Small intestine (tissue), 7 donors: ENCODE measurements at regions not wholly inside any gene's neighbourhood (a gene's known extent, or its start where the extent isn't known, plus 50 kb on each side); places are given as distances from the start of the nearest gene placed in this dataset.

Source experiments
- DNase-seq, 2 donors: peaks; one replicate each; pipeline versions ENCODE4 v3.0.0 to v3.0.0-alpha.2; 2013
- FAIRE-seq: peaks from 2 replicates; lab custom pipeline; 2012; peaks lifted over from hg19 to GRCh38; lab: Jason Lieb, UNC
- H3K27ac ChIP-seq, 3 donors: one replicate each; pipeline ENCODE4 v1.5.1; 2013; ENCODE audit warnings: low read length in 2 of 3, mild to moderate bottlenecking in 2 of 3, control low read depth in 1 of 3, inconsistent platforms in 1 of 3, low read depth in 1 of 3, moderate library complexity in 1 of 3
- H3K27me3 ChIP-seq, 3 donors: one replicate each; pipeline ENCODE4 v1.6.1; 2013; ENCODE audit warnings: low read length in 3 of 3, inconsistent platforms in 1 of 3; ENCODE audit not compliant: control insufficient read depth in 3 of 3, insufficient read depth in 3 of 3
- H3K36me3 ChIP-seq, 3 donors: one replicate each; pipeline ENCODE4 v1.6.1; 2013; ENCODE audit warnings: low read length in 3 of 3, inconsistent platforms in 1 of 3, low read depth in 1 of 3, mild to moderate bottlenecking in 1 of 3, moderate library complexity in 1 of 3; ENCODE audit not compliant: control insufficient read depth in 3 of 3, insufficient read depth in 2 of 3
- H3K4me1 ChIP-seq, 3 donors: one replicate each; pipeline ENCODE4 v1.6.1; 2013; ENCODE audit warnings: low read length in 2 of 3, inconsistent platforms in 1 of 3, low read depth in 1 of 3, mild to moderate bottlenecking in 1 of 3, moderate library complexity in 1 of 3; ENCODE audit not compliant: control insufficient read depth in 3 of 3, insufficient read depth in 2 of 3
- H3K4me3 ChIP-seq, 3 donors: one replicate each; pipeline ENCODE4 v1.5.1; 2013; ENCODE audit warnings: low read length in 3 of 3, control low read depth in 1 of 3, inconsistent platforms in 1 of 3, low read depth in 1 of 3, mild to moderate bottlenecking in 1 of 3, moderate library complexity in 1 of 3
- H3K9me3 ChIP-seq, 2 donors: one replicate each; pipeline ENCODE4 v1.6.1; 2013; ENCODE audit warnings: low read depth in 1 of 2, low read length in 1 of 2; ENCODE audit not compliant: control insufficient read depth in 2 of 2, insufficient read depth in 1 of 2
- WGBS, 3 donors: extraction: QIAGEN DNeasy Blood & Tissue Kit; methylation state at CpG; one replicate each; pipeline ENCODE4 v1.1.7; 2013; 5-methylcytosine and 5-hydroxymethylcytosine counted together
- donor health status: healthy with polysubstance abuse.
- donor health status: control.
- donor health status: control.
- donor health status: Bipolar disorder and iron deficiency.
- donor health status: healthy.

GRCh38 chr14:85438001-85438400 is 91.9 kb upstream of the FLRT2 start:
- Histone ChIP-seq H3K27me3 (no peaks in the 10 kb centered on the region), H3K27ac (no peak overlapping the region), H3K4me3 (no peak overlapping the region), H3K36me3 (no peaks in the 10 kb centered on the region), H3K9me3 (no peaks in the 10 kb centered on the region), H3K4me1 (no peaks in the 10 kb centered on the region)
- FAIRE-seq, result no peak
- DNase-seq, result no peak
- 88 to 93% (median 89%) methylated on average over 13 of the region's 13 CpGs for WGBS, 3 donors

DNA sequence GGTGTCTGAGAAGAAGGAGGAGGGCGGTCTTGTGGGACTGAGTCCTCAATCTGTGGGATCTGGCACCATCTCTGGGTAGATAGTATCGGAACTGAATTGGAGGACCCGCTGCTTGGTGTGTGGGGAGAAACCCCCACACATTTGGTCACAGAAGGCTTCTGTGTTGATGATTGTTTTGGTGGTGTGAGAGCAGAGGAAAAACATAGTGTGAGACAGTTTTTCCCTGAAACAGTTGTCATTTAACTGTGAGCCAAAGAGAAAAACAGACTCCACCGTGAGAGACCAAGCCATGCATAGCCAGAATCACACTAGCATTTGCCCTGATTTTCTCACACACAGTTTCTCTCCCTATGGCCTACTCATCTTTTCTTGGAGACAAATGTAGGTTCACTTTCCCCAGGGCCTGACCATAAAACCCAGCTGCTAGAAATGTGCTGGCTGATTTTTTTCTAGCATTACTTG is 91.4 kb upstream of the FLRT2 start:
- FAIRE-seq (no peak), DNase-seq (no peak)
- Histone ChIP-seq H3K9me3 (no peaks in the 10 kb centered on the region), H3K27me3 (no peaks in the 10 kb centered on the region), H3K4me1 (no peaks in the 10 kb centered on the region), H3K4me3 (no peak overlapping the region), H3K36me3 (no peaks in the 10 kb centered on the region), H3K27ac (no peak overlapping the region)
- WGBS, 3 donors, result 75 to 91% (median 85%) methylated on average over 4 of the region's 4 CpGs

GRCh38 chr14:85439696-85440328 is 90.1 kb upstream of the FLRT2 start:
- no peak overlapping the region for H3K27ac ChIP-seq

DNA sequence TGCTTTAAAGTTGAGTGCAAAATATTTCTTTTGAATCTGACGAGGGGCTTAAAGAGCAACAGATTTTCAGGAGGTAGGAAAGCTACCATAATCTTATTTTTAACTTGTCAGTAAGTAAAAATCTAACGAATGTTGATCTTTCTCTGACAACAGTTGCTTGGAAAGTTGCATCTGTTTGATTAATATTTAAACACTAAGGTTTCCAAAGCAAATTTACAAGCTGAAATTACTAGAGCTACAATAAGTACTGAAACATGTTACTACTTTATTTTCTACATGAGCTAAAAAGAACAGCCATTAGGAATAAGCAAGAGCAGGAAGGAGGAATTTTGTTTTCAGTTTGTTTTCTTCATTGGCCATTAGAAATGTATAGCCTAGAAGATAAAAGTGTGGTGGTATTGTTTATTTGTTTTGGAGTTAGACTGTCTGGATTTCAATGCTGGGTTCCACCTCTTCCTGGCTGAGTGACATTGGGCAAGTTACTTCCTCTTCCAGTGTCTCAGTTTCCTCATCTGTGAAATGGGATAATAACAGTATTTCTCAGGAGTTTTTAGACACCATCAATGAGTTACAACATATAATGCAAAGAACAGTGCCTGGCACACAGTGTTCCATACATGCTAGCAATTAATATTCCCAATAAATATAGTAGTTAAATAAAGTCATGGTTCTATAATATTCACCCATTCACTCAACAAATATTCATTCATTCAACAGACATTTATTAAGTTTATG is 87.9 kb upstream of the FLRT2 start:
- H3K27ac ChIP-seq, result no peak overlapping the region
- 51 to 71% (median 54%) methylated on average over 2 of the region's 2 CpGs for WGBS, 3 donors

More at GRCh38 chr14:85439696-85440328, 90.1 kb upstream of the FLRT2 start:
- no peaks in the 10 kb centered on the region for H3K9me3 ChIP-seq
- WGBS, 3 donors, result 67 to 72% (median 70%) methylated on average over 4 of the region's 4 CpGs
- H3K4me3 ChIP-seq, result no peak overlapping the region
- H3K4me1 ChIP-seq, result no peaks in the 10 kb centered on the region
- FAIRE-seq, result no peak
- H3K36me3 ChIP-seq, result no peaks in the 10 kb centered on the region
- no peak for DNase-seq
- H3K27me3 ChIP-seq, result peaks cover 0 to under 1% (median 0%) of the 10 kb centered on the region in 3 donors

DNA sequence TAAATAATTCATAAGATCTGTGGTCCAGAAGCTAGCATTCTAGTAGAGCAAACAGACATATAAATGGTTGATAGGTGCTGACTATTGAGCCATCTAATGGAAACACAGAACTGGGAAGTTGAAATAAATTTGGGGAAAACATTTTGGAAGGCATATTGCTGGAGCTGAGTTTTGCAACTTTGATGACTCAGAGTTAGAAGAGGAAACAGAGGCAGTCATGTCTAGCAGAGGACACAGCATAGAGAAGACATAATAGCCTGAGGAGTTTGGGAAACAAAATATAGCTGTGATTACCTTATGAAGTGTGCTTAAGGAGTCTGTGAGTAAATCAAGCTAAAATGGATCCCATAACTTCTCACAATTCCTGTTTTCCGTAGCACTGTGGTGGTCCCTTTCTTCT is 86.9 kb upstream of the FLRT2 start:
- WGBS, 3 donors, result 74 to 88% (median 87%) methylated on average over 1 of the region's 1 CpG
- H3K36me3 ChIP-seq, result no peaks in the 10 kb centered on the region
- no peak overlapping the region for H3K4me3 ChIP-seq
- FAIRE-seq, result no peak
- H3K27ac ChIP-seq, result no peak overlapping the region
- H3K27me3 ChIP-seq, result peaks cover 0 to 3% (median 0%) of the 10 kb centered on the region in 3 donors
- H3K4me1 ChIP-seq, result no peaks in the 10 kb centered on the region
- no peaks in the 10 kb centered on the region for H3K9me3 ChIP-seq
- DNase-seq, result no peak

More for the DNA sequence above, 87.9 kb upstream of the FLRT2 start:
- Histone ChIP-seq H3K4me3 (no peak overlapping the region), H3K27me3 (peaks cover 0 to 3% (median 0%) of the 10 kb centered on the region in 3 donors), H3K36me3 (no peaks in the 10 kb centered on the region), H3K9me3 (no peaks in the 10 kb centered on the region), H3K4me1 (no peaks in the 10 kb centered on the region)
- FAIRE-seq (no peak), DNase-seq (no peak)

GRCh38 chr14:85444635-85445034 is 85.3 kb upstream of the FLRT2 start:
- no peaks in the 10 kb centered on the region for H3K9me3 ChIP-seq
- H3K4me1 ChIP-seq, result no peaks in the 10 kb centered on the region
- DNase-seq (no peak), FAIRE-seq (no peak)
- H3K27me3 ChIP-seq, result peaks cover 0 to 3% (median 0%) of the 10 kb centered on the region in 3 donors
- H3K27ac ChIP-seq, result no peak overlapping the region
- H3K36me3 ChIP-seq, result no peaks in the 10 kb centered on the region
- 63 to 75% (median 66%) methylated on average over 3 of the region's 3 CpGs for WGBS, 3 donors
- H3K4me3 ChIP-seq, result no peak overlapping the region

- Histone ChIP-seq H3K9me3 (no peaks in the 10 kb centered on the region), H3K27ac (no peak overlapping the region), H3K27me3 (peaks cover 0 to 3% (median 0%) of the 10 kb centered on the region in 3 donors), H3K36me3 (no peaks in the 10 kb centered on the region), H3K4me1 (no peaks in the 10 kb centered on the region), H3K4me3 (no peak overlapping the region)
- DNase-seq, result no peak
- no peak for FAIRE-seq
- WGBS, 3 donors, result 82 to 90% (median 83%) methylated on average over 3 of the region's 3 CpGs
Measured at GRCh38 chr14:85445151-85445795, 84.7 kb upstream of the FLRT2 start.

- Histone ChIP-seq H3K36me3 (no peaks in the 10 kb centered on the region), H3K9me3 (no peaks in the 10 kb centered on the region), H3K27me3 (peaks cover 0 to 3% (median 0%) of the 10 kb centered on the region in 3 donors), H3K27ac (no peak overlapping the region), H3K4me1 (no peaks in the 10 kb centered on the region), H3K4me3 (no peak overlapping the region)
- DNase-seq (no peak), FAIRE-seq (no peak)
- WGBS, 3 donors, result 87 to 91% (median 89%) methylated on average over 2 of the region's 2 CpGs
Measured at GRCh38 chr14:85447883-85448282, 82.1 kb upstream of the FLRT2 start.
